IPS DF 4.7 (cell line): ENCODE measurements at regions not wholly inside any gene's neighbourhood (a gene's known extent, or its start where the extent isn't known, plus 50 kb on each side); places are given as distances from the start of the nearest gene placed in this dataset.
"Not testable (repeated sequence)": the region's sequence is repeated elsewhere in the genome, so short reads cannot be mapped to it uniquely, and the experiment has no call there.

Experiments used
- DNase-seq: peaks from one replicate; pipeline ENCODE4 v3.0.0-alpha.2; 2013; ENCODE audit warnings: low spot score; ENCODE audit errors: extremely low read depth

DNA sequence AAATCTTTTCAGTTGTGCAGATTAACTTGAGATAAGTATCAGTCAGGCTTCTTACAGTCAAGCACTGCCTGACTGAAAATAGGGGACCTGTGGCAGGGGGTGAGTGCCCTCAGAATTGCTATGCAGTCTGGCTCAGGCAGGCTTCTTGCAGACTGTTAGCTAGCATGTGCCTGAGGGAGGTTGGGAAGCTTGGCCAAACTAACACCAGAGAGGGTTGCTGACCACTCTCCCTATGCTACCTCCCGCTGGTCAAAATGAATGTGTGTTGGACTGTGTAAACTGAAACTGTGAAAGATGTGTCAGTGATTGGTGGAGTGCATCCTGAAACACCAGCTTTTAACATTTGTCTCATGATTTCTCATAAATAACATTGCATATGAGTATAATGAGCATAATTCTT lies 622.3 kb upstream of the IMPG1 start:
- no peak for DNase-seq

- DNase-seq = peak; percentile 74
Measured at GRCh38 chr6:76684875-76685274, 612.4 kb upstream of the IMPG1 start.

DNA sequence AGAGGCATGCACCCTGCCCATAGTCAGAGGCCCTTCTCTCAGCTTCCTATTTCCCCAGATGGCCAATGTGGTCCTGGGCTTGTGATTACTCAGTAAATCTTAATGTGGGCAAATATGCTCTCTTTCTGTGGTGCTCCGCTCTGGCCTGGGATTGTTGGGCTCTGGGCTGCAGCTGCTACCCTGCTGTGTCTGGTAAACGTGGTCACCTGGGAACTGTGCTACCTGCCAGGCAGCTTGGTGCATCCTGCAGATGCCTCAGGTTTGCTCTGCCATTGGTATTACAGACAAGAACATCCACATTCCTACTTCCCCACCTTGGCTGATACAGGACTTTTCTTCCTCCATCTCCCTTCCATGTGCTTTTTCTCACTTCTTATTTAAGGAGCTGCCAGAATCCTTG lies 611.5 kb upstream of the IMPG1 start:
- DNase-seq = no peak

- no peak for DNase-seq
Measured at GRCh38 chr6:76682842-76683241, 610.4 kb upstream of the IMPG1 start.

DNA sequence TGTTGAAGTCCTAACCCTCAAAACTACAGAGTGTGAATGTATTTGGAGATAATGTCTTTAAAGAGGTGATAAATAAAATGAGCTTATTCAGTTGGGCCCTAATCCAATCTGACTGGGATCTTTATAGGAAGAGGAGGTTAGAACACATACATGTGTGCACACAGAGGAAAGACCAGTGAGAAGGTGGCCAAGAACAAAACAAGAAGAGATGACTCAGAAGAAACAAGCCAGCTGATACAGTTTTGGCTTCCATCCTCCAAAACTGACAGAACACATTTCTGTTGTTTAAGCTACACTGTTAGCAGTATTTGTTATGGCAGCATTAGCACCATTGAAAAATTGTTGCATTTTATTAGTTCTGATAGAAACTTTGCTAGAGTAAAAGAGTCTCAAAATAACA lies 609.3 kb upstream of the IMPG1 start:
- DNase-seq = no peak

DNA sequence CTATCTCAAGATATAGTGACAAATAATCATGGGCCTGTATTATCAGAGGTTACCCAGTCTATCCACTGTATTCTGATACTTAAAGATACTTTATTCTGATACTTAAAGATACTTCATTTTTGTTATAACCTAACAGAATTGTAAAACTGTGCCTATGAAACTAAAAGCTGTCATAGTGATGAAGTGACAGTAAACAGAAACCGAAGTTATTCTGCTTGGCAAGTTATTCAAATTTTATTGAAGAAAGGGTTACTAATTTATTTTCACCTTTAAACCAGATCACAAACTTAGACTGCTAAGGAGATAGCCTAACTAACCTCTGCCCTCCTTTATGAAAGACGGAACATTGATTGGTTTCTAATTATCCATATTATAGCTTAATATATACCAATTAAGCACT lies 604.6 kb upstream of the IMPG1 start:
- no peak for DNase-seq

GRCh38 chr6:76671751-76672150 lies 599.3 kb upstream of the IMPG1 start:
- DNase-seq = no peak

GRCh38 chr6:76644231-76644630 lies 571.8 kb upstream of the IMPG1 start:
- no peak for DNase-seq

- no peak for DNase-seq
Measured at GRCh38 chr6:76639941-76640340, 567.5 kb upstream of the IMPG1 start.

- DNase-seq = no peak
Measured at GRCh38 chr6:76634695-76635094, 562.2 kb upstream of the IMPG1 start.

DNA sequence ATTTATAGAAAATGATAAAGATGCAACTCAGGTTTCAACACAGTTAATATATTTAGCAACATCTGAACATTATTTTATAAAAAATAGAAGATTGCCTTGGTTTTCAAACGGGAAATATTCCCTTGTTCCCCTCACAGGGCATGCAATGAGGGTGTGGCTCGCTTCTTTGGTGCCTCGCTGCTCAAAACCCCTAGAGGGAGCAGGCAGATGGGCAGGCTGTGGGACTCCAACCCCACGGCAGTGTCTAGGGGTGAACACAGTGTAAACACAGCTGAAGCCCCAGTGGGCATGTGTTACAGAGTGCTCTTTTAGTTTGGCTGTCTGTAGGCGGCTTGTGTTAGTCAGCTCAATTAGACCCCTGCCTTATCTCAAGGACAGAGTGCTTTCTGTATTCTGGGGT lies 560.8 kb upstream of the IMPG1 start:
- DNase-seq = no peak

GRCh38 chr6:76631622-76632021 lies 559.2 kb upstream of the IMPG1 start:
- DNase-seq = no peak

DNA sequence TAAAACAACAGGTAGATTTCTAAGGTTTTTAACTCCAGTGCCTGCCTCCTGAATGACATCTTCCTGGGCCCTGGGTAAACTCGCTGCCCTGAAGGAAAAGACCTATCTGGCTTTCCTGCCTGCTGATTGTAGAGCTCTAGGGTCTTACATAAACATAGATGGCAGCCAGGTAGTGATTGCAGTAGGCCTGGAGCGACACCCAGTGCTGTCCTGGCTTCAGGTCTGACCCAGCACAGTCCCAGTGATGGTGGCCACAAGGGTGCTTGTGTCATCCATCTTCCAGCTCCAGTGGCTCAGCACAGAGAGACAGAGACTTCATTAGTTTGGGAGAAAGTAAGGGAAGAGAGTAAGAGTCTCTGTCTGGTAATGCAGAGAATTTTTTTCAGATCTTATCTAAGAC lies 542.9 kb upstream of the IMPG1 start:
- DNase-seq = no peak

DNA sequence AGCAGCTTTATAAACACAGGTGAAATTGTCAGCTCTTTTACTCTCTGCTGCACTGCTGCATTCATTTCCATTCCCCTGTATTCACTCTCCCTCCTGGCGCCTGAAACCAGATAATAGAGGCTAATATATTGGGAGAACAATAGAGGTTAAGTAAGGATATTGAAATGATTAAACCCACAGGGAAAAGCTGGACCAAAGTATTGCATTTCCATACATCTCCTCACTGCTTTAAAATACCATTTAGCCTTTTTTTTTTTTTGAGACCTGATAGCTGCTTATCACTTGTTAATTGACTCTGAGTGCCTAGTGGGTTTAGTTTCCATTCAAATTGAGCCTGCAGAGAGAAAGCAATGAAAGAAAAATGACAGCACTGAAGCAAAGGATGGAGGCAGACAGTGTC lies 540.5 kb upstream of the IMPG1 start:
- no peak for DNase-seq

- DNase-seq = no peak
Measured at GRCh38 chr6:76609160-76609559, 536.7 kb upstream of the IMPG1 start.

- no peak for DNase-seq
Measured at GRCh38 chr6:76594109-76594508, 521.6 kb upstream of the IMPG1 start.

- DNase-seq = no peak
Measured at GRCh38 chr6:76593668-76594067, 521.2 kb upstream of the IMPG1 start.

- DNase-seq = no peak
Measured at GRCh38 chr6:76592566-76592965, 520.1 kb upstream of the IMPG1 start.

DNA sequence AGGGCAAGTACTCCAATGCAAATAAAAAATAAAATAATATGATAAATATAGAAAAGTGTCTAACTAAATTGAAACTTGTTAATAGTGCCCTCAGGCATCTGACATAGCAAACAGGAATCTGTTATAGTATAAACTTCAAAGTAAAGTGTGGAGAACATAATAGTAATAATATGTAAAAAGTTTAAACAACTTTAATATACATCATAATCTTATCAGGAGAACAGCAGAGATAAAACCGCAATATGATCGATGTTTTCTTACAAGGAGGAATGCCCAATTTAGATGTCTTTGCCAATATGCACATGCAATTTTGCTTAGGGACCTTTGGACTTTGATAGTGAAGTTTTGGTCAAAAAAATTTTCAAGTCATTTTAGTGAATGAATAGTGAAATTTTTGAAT lies 514.8 kb upstream of the IMPG1 start:
- DNase-seq = no peak

GRCh38 chr6:76584121-76584520 lies 511.7 kb upstream of the IMPG1 start:
- DNase-seq = no peak

DNA sequence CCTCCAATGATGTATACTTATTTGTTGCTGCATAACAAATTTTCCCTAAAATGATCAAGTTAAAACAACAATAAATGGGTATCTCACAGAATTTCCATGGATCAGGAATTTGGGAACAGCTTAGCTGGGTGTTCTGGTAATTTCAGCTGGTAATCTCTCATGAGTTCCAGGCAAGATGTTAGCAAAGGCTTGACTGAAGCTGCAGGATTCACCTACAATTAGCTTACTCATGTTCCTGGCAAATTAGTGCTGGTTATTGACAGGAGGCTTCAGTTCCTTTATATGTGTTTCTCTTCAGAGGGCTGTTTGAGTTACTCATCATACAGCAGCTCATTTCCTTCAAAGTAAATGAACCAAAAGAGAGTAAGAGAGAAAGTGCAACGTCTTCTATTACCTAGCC lies 506.3 kb upstream of the IMPG1 start:
- DNase-seq = no peak

DNA sequence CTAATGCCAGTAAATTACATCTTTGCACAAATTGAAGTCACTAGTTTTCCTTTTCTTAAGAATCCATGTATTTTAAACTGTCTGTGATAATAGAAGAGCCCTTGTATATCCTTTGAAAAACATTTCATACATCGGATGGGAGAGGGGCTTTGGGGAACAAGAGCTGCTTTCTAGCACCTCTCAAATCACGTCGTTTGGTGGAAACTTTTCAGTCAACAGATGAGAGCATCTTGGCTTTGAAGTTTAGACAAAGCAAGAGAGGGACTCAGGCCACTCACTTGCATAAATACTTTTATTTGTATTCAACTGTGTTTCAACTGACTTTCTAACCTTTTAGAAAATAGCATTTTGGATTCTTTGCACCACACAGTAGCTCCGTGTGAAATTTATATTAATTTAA lies 502.3 kb upstream of the IMPG1 start:
- DNase-seq = no peak

- no peak for DNase-seq
Measured at GRCh38 chr6:76565932-76566331, 493.5 kb upstream of the IMPG1 start.

DNA sequence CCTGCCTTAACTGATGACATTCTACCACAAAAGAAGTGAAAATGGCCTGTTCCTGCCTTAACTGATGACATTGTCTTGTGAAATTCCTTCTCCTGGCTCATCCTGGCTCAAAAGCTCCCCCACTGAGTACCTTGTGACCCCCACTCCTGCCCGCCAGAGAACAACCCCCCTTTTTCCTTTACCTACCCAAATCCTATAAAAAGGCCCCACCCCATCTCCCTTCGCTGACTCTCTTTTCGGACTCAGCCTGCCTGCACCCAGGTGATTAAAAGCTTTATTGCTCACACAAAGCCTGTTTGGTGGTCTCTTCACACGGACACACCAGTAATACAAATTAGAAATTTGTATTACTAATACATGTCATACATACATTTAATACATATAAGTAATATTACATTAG lies 489.9 kb upstream of the IMPG1 start:
- not testable (repeated sequence) for DNase-seq
